ENCODE measurements at regions not wholly inside any gene's neighbourhood (a gene's known extent, or its start where the extent isn't known, plus 50 kb on each side); places are given as distances from the start of the nearest gene placed in this dataset.
A peak's percentile ranks its signal among the peaks of the same experiment; 100 is the strongest.

DNA sequence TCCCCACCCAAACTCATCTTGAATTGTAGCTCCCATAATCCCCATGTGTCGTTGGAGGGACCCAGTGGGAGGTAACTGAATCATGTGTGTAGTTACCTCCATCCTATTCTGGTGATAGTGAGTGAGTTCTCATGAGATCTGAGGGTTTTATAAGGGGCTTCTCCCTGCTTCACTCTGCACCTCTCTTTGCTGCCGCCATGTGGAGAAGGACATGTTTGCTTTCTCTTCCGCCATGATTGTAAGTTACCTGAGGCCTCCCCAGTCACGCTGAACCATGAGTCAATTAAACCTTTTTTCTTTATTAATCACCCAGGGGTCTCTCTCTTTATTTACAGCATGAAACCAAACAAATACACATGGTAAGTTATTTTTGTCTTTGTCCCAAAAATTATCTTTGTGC lies 726.1 kb downstream of the CDH18 start:
- TF ChIP-seq, protein P1, sequence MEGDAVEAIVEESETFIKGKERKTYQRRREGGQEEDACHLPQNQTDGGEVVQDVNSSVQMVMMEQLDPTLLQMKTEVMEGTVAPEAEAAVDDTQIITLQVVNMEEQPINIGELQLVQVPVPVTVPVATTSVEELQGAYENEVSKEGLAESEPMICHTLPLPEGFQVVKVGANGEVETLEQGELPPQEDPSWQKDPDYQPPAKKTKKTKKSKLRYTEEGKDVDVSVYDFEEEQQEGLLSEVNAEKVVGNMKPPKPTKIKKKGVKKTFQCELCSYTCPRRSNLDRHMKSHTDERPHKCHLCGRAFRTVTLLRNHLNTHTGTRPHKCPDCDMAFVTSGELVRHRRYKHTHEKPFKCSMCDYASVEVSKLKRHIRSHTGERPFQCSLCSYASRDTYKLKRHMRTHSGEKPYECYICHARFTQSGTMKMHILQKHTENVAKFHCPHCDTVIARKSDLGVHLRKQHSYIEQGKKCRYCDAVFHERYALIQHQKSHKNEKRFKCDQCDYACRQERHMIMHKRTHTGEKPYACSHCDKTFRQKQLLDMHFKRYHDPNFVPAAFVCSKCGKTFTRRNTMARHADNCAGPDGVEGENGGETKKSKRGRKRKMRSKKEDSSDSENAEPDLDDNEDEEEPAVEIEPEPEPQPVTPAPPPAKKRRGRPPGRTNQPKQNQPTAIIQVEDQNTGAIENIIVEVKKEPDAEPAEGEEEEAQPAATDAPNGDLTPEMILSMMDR (IDR thresholded peaks at IDR 0.05; ENCODE audit: control extremely low read depth in 1 of 3, insufficient read depth in 1 of 3, low read depth in 1 of 3, low read length in 3 of 3): peak; percentile 12 to 28 (median 13); a peak in 3 of 4 replicates
- no peak for TF ChIP-seq CBX8 (IDR thresholded peaks at IDR 0.05; ENCODE audit: borderline replicate concordance, low read depth, low read length)

Data from H1 (cell line).